Neural progenitor cell (in vitro differentiated cells): ENCODE measurements at regions not wholly inside any gene's neighbourhood (a gene's known extent, or its start where the extent isn't known, plus 50 kb on each side); places are given as distances from the start of the nearest gene placed in this dataset.

ENCODE experiments used
- CTCF ChIP-seq: fragments of 200-600 bp; sonication (generic); IDR thresholded peaks from 2 replicates; pipeline ENCODE4 v1.5.1; 2017; ENCODE audit warnings: antibody characterized with exemption, mild to moderate bottlenecking
- EZH2 ChIP-seq: fragments of 200-600 bp; sonication (generic); IDR thresholded peaks from 2 replicates; pipeline ENCODE4 v1.6.1; 2017; ENCODE audit warnings: antibody characterized with exemption, mild to moderate bottlenecking, moderate library complexity
- EZH2phosphoT487 ChIP-seq: fragments of 200-600 bp; sonication (generic); IDR thresholded peaks from 2 replicates; pipeline ENCODE4 v1.6.1; 2017; ENCODE audit warnings: antibody characterized with exemption

DNA sequence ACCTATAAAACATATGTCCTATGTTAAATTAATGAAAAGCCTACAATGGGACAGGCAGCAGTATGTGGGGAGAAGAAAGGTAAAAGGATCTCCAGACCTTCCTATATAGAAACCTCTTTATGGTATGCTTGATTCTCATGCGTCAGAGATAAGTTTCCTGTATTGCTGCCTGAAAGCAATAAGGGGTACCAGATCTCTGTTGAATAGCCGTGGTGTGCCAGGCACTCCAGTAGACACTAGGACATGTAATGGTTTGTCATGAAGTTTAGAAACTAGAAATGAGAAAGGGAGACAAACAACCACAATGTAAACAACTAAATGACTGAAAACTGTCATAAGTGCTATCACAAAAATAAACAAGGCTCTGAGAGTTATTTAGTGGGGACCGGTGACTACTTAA lies 168.1 kb downstream of the EFHB start:
- TF ChIP-seq CTCF (no peak), EZH2 (no peak), EZH2phosphoT487 (no peak)
